ENCODE measurements at regions not wholly inside any gene's neighbourhood (a gene's known extent, or its start where the extent isn't known, plus 50 kb on each side); places are given as distances from the start of the nearest gene placed in this dataset.

DNA sequence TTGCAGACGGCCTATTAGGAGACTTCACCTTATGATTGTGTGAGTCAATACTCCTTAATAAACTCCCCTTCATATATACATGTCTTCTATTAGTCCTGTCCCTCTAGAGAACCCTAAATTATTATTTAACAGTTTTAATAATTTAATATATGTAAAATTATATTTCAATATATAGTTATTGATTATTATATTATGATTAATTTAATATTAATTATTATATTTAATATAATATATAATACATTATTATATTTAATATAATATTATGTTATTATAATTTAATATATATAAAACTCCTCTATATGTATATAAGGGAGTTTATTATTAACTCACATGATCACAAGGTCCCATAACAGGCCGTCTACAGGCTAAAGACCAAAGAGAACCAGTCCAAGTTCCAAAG lies 533.2 kb downstream of the ARAP2 start:
- DNase-seq: no peak

DNA sequence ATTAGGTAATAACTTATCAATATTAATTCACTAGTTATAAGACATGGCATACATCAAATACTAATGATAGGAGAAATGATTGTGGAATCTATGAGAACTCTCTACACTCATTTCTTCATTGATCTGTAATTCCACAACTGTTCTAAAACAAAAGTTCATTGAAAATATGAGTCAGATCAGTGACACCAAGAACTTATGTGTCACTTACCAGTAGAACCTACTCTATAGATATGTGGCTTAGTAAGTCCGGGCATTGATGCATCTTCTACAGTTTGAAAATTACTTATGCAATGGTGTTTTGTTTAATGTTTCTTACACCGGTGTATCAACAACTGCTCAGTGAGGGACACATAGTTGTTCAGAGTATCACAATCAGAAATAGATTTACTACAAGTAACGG lies 520.3 kb downstream of the ARAP2 start:
- no peak for DNase-seq

DNA sequence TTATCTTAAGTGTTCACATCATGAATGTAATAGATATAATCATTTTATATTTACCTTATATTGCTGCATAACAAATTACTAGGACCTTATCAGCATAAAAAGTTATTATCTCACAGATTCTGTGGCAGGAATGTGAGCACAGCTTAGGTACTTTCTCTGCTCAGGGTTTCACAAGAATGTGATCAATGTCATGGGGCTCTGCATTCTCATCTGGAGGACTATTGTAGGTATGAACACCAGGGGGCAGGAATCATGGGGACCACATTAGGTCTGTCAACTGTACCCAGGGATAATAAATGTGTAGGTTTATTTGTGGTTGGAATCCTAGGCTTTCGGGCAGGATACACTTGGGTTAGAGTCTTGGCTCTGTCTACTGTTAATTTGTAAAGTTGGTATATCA lies 519.2 kb downstream of the ARAP2 start:
- DNase-seq: no peak

DNA sequence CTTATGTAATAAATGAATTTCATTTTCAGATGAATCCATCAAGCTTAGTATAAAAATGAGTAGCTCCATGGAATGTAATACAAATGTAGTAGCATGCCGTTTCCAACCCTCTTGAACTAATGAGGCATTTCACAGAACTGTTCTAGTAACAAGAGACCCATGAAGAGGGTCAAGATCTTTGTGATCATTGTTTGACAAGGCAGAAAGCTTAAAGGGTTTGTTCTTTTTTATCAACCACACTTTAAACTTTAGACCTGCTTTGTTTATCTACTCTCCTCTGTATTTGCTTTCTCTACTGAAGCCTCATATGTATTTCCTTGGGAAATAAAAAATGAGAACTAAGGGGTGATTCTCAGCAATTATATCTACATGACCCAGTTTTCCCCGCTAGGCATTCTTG lies 513.9 kb downstream of the ARAP2 start:
- DNase-seq: no peak

DNA sequence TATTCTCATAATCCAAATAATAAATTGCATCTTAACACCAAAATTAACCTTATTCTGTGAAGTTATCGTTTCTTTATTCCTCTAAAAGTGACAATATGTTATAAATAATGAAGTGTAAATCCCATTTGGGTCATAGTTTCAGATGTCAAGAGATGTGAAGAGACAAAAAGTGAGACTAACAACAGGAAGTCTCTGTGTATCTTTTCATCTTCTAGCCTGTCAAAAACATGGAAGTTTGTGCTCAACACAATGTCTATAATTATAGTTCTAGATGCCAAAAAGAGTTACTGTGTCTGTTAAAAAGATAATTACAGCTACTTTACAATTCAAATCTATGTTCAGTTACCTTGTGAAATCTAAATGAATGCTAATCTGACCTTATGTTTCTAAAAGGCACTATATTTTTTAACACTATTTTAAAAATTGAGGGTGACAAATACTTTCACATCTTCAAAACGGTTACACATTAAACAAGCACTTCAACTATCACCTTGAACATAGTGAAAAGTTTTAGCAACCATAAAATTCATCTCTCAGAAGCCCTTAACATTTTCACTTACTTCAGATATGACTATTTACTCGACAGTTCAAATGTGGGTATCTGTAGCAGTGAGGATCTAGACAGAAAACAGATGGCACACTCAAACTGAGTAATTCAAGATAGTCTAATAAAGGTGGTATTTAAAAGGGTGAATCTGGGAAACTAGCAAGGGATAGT lies 509.8 kb downstream of the ARAP2 start:
- DNase-seq: no peak

DNA sequence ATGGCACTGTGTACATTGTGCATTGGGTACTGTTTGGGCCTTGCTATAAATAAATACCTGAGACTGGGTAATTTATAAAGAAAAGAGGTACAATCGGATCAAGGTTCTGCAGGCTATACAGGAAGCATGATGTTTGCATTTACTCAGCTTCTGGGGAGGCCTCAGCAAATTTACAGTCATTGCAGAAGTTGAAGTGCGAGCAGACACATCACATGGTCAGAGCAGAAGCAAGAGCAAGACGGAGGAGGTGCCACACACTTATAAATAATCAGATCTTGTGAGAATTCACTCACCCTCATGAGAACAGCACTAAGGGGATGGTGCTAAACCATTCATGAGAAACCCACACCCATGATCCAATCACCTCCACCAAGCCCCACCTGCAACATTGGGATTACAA lies 505.0 kb downstream of the ARAP2 start:
- DNase-seq: no peak

DNA sequence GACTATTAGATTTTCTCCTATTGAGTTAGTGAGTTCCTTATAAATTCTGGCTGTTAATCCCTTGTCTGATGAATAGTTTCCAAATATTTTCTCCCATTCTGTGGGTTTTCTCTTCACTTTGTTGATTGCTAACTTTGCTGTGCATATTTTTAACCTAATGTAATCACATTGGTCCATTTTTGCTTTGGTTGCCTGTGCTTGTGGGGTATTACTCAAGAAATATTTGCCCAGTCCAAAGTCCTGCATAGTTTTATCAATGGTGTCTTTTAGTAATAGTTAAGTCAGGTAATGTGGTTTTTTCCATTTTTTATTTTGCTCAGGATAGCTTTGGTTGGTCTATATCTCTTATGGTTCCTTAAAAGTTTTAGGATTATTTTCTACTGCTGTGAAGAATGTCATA lies 490.3 kb downstream of the ARAP2 start:
- DNase-seq: no peak

DNA sequence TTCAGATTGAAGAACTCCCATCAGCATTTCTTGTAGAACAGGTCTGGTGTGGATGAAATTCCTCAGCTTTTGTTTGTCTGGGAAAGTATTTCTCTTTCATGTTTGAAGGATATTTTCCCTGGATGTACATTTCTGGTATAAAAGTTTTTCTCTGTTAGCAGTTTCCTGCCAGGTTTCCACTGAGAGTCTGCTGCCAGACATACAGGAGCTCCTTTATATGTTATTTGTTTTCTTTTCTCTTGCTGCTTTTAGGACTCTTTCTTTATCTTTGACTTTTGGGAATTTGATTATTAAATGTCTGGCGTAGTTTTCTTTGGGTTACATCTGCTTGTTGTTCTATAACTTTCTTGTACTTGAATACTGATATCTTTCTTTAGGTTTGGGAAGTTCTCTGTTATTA lies 486.5 kb downstream of the ARAP2 start:
- no peak for DNase-seq

DNA sequence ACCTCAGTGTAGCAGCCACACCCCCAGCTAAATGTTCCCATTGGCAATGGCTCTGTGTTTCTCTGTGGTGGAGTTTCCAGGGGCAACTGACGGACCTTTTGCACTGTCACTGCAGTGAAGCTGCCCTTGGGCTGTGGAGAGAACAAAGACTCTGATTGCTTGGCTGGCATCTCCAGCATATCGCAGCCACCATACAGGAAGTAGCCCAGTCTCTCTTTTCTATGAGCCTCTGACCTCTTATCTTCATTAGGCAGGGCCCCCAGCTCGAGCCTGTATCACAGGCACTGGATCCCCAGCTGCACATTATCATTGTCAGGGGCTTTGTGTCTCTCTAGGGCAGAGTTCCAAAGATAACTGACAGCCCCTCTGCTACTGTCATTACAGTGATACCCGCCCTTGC lies 483.5 kb downstream of the ARAP2 start:
- no peak for DNase-seq

DNA sequence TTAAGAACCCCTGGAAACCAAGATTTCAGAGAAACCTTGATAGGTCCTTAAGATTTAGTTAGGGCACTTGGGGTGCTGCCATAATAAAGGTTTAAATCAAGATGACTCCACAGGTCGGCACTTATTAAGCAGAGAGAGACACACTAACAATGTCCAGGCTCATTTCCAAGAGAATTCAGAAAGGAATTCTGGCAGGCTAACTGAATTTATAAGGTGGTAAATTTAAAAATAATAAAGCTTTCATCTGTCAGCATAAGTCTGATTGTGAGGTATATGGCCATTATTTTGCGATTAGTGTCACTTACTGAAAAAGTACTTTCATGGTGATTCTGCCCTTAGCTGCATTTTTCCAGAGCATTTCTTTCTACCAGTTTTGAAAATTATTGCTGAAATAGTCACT lies 472.7 kb downstream of the ARAP2 start:
- DNase-seq: no peak

DNA sequence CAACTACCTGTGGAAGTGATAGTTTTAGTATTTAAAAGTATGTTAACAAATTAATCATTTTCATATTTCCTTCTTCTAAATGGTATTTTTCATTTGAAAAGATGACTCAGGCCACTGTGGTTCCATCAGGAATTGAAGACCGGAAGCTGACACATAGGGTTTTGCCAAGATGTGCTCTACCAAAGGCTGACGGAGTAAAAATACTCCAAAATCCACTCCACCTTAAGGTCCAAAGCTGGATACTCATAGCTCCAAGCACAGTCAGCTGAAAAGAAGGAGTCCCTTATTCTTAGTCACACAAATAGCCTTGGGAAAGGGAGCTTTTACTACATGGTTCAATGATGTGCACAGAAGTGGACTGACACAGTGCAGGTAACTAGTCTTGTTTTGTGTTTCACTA lies 472.0 kb downstream of the ARAP2 start:
- DNase-seq: no peak

DNA sequence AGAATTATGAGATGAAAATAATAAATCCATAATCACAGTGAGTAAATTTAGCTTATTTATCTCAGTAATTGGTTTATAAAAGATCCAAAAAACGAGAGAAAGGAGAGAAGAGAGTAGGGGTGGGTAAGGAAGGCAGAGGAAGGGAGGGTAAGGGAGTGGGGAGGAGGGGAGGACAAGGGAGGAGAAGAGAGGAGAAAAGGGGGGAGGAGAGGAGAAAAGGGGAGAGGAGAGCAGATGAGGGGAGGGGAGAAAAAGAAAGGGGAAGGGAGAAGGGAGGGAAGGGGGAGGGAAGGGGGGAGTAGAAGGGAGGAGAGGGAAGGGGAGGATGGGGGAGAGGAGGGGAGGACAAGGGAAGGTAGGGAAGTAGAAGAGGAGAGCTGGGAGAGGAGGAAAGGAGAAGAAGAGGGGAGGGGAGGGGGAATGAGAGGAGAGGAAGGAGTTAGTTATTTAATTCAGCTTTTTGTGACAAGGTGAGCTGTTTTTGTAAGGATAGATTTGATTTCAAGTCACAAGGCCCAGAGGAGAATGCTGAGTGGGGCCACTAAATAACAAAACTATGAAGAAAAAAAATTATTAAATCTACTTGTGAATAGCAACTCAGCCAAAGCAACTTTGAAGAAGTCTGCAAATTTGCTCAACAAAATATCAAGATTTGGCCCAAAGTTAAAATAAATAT lies 454.3 kb downstream of the ARAP2 start:
- no peak for DNase-seq

DNA sequence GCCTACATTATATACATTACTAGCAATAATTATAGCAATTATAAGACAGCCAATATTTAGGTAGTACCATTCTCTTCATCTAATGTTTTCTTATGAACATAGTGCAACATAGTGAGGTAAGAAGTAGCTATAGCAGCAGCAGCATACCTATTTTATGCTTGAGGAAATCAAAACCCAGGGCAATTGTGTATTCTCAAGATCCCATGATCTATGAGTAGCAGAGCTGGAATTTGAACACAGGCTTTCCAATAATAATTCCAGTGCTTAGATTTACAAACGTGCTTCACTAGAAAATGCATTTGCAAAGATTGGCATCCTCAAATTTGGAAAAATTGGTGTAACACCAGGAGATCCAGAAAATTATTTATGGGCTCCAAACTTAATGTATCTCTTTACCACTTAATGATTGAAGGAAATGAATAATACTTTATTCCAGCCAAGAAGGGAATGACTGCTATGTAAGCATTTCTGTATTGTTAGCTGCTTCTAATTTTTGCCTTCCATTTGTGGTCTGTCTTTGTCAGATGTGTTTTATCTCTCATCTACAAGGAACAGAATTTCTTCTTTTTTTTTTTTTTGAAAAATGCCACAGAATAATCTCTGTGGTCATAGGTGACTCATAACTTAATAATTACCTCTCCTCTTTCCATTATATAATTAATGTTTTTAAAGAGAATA lies 451.1 kb downstream of the ARAP2 start:
- no peak for DNase-seq

DNA sequence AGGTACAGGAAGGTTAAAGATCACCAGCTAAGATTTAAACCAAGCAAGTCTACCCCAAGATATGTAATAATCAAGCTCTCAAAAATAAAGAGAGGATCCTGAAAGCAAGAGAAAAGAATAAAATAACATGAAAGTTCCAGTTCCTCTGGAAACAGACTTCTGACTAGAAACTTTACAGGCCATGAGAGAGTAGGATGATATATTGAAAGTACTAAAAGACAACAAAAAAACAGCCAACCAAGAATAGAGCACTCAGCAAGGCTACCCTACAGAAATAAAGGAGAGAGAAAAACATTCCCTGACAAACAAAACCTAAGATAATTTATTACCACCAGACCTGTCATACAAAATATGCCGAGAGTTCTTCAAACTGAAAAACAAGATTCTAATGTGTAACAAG lies 450.5 kb downstream of the ARAP2 start:
- DNase-seq: no peak

DNA sequence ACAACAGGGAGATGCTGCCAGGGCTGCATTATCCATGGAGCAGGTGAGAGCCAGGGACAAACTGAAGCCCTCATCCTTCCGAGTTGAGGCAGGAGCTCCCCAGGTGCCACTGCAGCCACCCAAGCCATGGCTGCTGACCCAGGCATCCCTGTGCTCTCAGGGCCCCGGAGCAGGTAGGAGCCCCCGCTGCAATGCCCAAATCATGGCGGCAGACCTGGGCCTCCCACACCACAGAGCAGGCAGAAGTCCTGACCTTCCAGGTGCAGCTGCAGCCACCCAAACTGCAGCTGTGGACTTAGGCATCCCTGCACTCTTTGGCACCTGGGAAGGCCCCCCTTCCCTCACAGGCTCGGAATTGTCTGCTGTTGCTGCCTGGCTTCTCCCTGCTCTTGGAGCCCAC lies 443.6 kb downstream of the ARAP2 start:
- no peak for DNase-seq

DNA sequence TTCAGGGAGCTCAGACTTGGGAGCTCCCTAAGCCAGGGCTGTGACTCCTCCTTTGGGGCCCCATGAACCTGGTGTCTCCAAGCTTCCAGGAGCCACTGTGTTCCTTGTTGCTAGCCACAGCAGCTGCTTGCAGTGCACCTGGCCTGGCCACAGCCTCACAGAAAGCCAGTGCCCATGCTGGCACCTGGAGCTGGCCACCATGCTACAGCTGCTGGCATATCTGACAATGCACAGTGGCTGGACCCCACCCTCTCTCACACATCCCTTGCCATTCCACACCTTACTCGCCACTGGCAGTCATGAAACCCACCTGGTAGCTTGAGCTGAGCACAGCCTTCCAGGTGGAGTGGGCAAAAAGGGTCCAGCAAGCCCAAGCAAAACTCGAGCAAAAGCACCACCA lies 441.7 kb downstream of the ARAP2 start:
- no peak for DNase-seq

DNA sequence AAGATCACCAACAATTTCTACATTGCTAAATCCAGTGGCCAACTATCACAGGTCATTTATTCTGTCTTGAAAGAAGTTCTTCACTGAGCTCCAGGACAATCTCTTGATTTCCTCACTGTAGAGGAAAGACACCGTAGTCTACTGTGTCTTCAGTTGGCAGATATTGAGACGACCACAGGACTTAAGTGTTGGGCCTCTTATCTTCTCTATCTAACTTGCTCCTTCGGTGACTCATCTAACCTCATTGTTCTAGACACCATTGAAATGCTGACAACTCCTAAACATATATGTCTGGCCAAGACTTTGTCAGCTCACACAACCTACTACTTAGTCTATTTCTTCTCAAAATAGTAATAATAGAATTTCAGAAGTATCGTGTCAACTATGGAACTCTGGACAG lies 425.8 kb downstream of the ARAP2 start:
- DNase-seq: no peak

DNA sequence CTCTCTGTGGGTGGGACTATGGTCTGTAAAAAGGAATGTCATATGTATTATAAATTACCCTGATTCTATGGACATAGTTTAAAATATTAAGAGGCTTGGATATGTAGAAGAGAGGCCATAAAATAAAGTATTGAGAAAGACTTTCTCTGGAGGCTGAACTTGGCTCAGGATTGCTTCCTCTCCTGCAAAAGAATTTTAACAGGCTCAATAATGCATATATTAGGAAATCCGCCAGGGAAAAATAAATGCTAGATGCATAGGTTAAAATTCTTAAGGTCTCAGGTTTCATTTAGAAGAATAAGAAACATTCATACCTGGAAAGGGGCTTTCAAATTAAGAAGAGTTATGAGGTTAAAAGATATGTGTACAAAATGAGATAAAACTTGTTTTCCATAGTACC lies 424.3 kb downstream of the ARAP2 start:
- no peak for DNase-seq

DNA sequence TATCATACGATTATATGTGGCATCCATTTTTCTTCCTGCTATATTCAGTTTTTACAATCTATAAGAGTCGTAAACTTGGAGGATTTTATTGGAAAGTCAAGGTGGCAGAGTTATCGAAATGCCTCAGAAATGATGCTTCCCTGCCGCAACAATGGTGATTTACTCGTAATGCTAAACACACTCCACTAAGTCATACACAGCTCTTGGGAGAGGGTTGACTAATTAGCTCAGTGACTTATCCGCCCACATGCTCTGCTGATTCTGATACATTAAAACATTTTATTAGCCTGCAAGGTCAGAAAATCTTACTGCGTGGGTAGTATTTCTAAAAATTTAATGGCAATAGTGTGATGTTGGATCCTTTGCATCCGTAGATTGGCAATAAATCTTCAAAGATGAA lies 420.1 kb downstream of the ARAP2 start:
- DNase-seq: no peak

DNA sequence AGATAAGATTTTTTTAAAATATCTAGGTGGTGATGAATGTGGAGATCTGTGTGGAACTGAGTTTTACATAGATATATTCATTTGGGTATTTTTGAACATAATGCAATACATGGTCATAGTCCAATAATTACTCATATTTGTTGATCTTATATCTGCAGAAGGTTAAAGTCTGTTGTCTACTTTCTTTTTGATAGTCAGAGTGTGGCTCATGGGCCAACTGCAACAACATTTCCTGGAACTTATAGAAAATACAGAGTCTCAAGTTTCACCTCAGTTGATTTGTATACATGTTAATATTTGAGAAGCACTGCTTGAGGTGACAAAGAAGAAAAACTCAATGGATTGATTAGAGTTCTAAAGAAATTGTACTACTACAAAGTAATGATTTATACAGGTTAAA lies 408.4 kb downstream of the ARAP2 start:
- no peak for DNase-seq

DNA sequence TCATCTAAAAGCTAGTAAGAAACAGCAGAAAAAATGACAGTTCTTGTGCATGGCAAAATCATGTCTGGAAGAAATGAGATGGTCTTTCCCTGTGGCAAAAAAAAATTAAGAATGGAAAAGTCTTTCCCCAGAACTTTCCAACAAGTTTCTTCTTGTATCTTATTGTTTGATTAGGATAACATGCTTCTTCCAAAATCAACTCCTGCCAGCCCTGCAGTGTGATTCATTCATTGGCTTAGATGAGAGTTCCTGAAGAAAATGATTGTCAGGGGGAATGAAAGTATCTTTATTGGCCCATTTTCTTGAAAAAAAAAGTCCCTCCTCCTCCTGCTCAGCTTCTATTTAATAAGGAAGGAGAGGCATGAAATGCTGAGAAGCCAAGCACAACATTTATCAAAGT lies 407.7 kb downstream of the ARAP2 start:
- DNase-seq: no peak

DNA sequence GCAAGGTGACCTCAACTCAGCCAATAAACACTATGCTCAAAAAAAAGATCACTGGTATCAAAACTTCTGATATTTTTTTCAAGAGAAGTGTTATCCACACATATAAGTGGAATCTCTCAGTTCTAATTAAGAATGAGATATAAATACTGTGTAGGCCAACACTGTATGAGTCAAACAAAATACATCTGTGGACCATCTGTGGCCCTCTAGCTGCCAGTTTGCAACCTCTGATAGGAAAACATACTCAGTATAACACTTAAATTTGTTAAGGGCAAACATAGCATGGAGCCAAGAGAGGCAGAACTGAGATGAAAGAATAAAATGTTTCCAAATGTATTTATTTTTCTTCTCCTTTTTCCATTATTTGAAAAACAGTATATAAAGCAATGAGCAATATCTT lies 377.3 kb downstream of the ARAP2 start:
- peak; percentile 46 for DNase-seq

DNA sequence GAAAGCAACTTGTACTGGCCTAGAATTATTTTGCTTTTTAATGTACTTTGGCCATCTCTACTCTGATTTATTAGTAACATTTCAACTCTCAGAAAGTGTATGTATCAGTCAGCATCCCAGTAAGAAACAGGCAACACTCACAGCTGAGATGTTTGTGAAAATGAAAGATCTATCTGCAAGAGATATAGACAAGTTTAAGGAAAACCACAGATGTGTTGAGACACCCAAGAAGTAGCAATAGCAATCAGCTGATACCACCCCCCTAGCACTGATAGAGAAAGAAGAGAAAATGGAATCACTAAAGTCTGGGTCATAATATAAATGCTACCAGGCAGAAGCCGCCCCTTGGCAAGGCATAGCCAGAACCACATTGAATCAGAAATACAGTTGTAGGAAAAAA lies 372.0 kb downstream of the ARAP2 start:
- DNase-seq: no peak

DNA sequence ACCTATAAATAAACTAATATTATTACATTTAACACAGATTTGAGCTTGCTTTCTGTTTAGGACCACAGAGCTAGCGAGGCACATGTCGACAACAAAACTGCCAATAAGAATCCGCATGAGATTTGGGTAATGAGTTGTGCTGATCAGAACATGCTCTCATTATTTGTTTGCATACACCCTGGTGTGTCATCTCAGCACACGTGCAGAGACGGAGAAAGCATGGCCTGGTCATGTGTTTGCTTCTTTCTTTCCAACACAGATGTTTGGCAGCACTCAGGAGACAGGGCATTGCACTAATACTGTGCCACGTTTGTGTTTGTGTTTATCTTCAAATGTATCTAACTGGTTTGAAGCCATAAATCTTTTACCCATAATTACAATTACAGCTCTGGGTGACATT lies 364.8 kb downstream of the ARAP2 start:
- no peak for DNase-seq

DNA sequence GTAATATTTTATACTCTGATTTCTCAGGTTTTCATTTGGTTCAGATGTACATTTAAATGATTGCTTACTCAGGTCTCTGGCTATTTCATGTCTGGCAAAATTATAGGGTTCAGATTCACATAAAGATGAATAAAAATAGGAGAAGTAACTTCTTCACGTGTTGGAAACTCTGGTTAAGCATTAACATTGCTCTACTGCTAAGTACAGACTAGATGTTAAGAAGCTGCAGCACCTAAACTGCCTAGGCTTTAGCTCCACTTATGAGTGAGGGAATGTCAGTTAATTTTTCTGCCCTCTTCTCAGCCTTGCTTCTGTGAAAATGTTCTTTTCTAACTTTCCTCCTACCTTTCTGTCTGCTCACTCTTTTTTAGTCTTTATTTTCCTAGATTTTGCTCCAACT lies 361.2 kb downstream of the ARAP2 start:
- DNase-seq: no peak

Data from eye (tissue), 1 donor.